MM.1S (cell line): ENCODE measurements at regions not wholly inside any gene's neighbourhood (a gene's known extent, or its start where the extent isn't known, plus 50 kb on each side); places are given as distances from the start of the nearest gene placed in this dataset.
"Not testable (repeated sequence)": the region's sequence is repeated elsewhere in the genome, so short reads cannot be mapped to it uniquely, and the experiment has no call there.

Source experiments
- DNase-seq: peaks from one replicate; pipeline ENCODE4 v3.0.0-alpha.2; 2015
- H2AFZ ChIP-seq: fragments of 300-600 bp; sonication (generic); 2 replicates; pipeline ENCODE4 v1.6.0; 2016; ENCODE audit warnings: antibody characterized with exemption, low read length
- H3F3A ChIP-seq: fragments of 300-600 bp; sonication (generic); 2 replicates; pipeline ENCODE4 v1.6.1; 2016; ENCODE audit warnings: mild to moderate bottlenecking, antibody characterized with exemption, low read length, moderate library complexity, mixed read lengths; ENCODE audit not compliant: insufficient read depth
- H3K27ac ChIP-seq: fragments of 300-600 bp; sonication (generic); 2 replicates; pipeline ENCODE4 v1.5.1; 2016; ENCODE audit warnings: mild to moderate bottlenecking, low read length
- H3K27me3 ChIP-seq: fragments of 300-600 bp; sonication (generic); replicated peaks from 2 replicates; pipeline ENCODE4 v1.6.0; 2016; ENCODE audit warnings: low read length; ENCODE audit not compliant: insufficient read depth
- H3K36me3 ChIP-seq: fragments of 300-600 bp; sonication (generic); replicated peaks from 2 replicates; pipeline ENCODE4 v1.6.1; 2016; ENCODE audit warnings: mild to moderate bottlenecking, low read length, mixed read lengths; ENCODE audit not compliant: insufficient read depth
- H3K4me1 ChIP-seq: fragments of 300-600 bp; sonication (generic); 2 replicates; pipeline ENCODE4 v1.6.1; 2016; ENCODE audit warnings: low read length, mixed read lengths
- H3K4me2 ChIP-seq: fragments of 300-600 bp; sonication (generic); 2 replicates; pipeline ENCODE4 v1.6.0; 2016; ENCODE audit warnings: low read depth, low read length
- H3K4me3 ChIP-seq: fragments of 300-600 bp; sonication (generic); 2 replicates; pipeline ENCODE4 v1.5.1; 2016; ENCODE audit warnings: low read length, mixed read lengths
- H3K79me2 ChIP-seq: fragments of 300-600 bp; sonication (generic); 2 replicates; pipeline ENCODE4 v1.6.1; 2016; ENCODE audit warnings: mixed run types, low read length, mixed read lengths
- H3K9ac ChIP-seq: fragments of 300-600 bp; sonication (generic); 2 replicates; pipeline ENCODE4 v1.6.1; 2016; ENCODE audit warnings: low read length, mixed read lengths
- H3K9me2 ChIP-seq: fragments of 300-600 bp; sonication (generic); replicated peaks from 2 replicates; pipeline ENCODE4 v1.6.1; 2016; ENCODE audit warnings: mild to moderate bottlenecking, low read length, mixed read lengths; ENCODE audit not compliant: insufficient read depth
- H3K9me3 ChIP-seq: fragments of 300-600 bp; sonication (generic); replicated peaks from 2 replicates; pipeline ENCODE4 v1.6.1; 2016; ENCODE audit warnings: mild to moderate bottlenecking, low read length, mixed read lengths; ENCODE audit not compliant: insufficient read depth
- H4K20me1 ChIP-seq: fragments of 300-600 bp; sonication (generic); 2 replicates; pipeline ENCODE4 v1.6.1; 2016; ENCODE audit warnings: mild to moderate bottlenecking, low read length, moderate library complexity, mixed read lengths; ENCODE audit not compliant: insufficient read depth
- CTCF ChIP-seq: fragments of 300-600 bp; sonication (generic); IDR thresholded peaks from 2 replicates; pipeline ENCODE4 v1.5.1; 2016; ENCODE audit warnings: antibody characterized with exemption, low read length, mixed read lengths
- EZH2 ChIP-seq: fragments of 300-600 bp; sonication (generic); optimal IDR thresholded peaks from 2 replicates; pipeline ENCODE3; 2017; ENCODE audit warnings: low read depth, mild to moderate bottlenecking, antibody characterized with exemption, low read length, mixed read lengths
- EZH2phosphoT487 ChIP-seq: fragments of 300-600 bp; sonication (generic); IDR thresholded peaks from 2 replicates; pipeline ENCODE4 v1.6.1; 2018; ENCODE audit warnings: antibody characterized with exemption, low read length

- H3K9me3 ChIP-seq = no peaks in the 10 kb centered on the region
- H3K4me1 ChIP-seq = no peaks in the 10 kb centered on the region
- no peaks in the 10 kb centered on the region for H3K79me2 ChIP-seq
- no peaks in the 10 kb centered on the region for H4K20me1 ChIP-seq
- no peak overlapping the region for H3K4me3 ChIP-seq
- no peaks in the 10 kb centered on the region for H3K36me3 ChIP-seq
- TF ChIP-seq CTCF = no peak
- TF ChIP-seq EZH2phosphoT487 = no peak
- TF ChIP-seq EZH2 = no peak
- no peak for DNase-seq
- no peak overlapping the region for H3K27ac ChIP-seq
- H3K9ac ChIP-seq = no peak overlapping the region
- H3F3A ChIP-seq = no peaks in the 10 kb centered on the region
- H3K27me3 ChIP-seq = no peaks in the 10 kb centered on the region
- no peak overlapping the region for H3K4me2 ChIP-seq
- H2AFZ ChIP-seq = no peak overlapping the region
- H3K9me2 ChIP-seq = no peaks in the 10 kb centered on the region
Observed at GRCh38 chr6:27163834-27164233, 83.7 kb upstream of the PRSS16 start.

GRCh38 chr6:27168108-27168507 lies 79.4 kb upstream of the PRSS16 start:
- Histone ChIP-seq H3K36me3 (no peaks in the 10 kb centered on the region), H3K9me3 (no peaks in the 10 kb centered on the region), H3K27me3 (no peaks in the 10 kb centered on the region), H3K9ac (no peak overlapping the region), H3K4me1 (no peaks in the 10 kb centered on the region), H3K79me2 (no peaks in the 10 kb centered on the region), H2AFZ (no peak overlapping the region), H3K4me2 (no peak overlapping the region), H3K9me2 (no peaks in the 10 kb centered on the region), H4K20me1 (no peaks in the 10 kb centered on the region), H3K27ac (no peak overlapping the region), H3K4me3 (no peak overlapping the region), H3F3A (no peaks in the 10 kb centered on the region)
- TF ChIP-seq EZH2 = no peak
- TF ChIP-seq EZH2phosphoT487 = no peak
- TF ChIP-seq CTCF = no peak
- DNase-seq = no peak

- Histone ChIP-seq H4K20me1 (no peaks in the 10 kb centered on the region), H3K36me3 (no peaks in the 10 kb centered on the region), H3K27ac (no peak overlapping the region), H3K9ac (no peak overlapping the region), H3K4me1 (no peaks in the 10 kb centered on the region), H3K27me3 (no peaks in the 10 kb centered on the region), H3K9me3 (no peaks in the 10 kb centered on the region), H3K4me3 (no peak overlapping the region), H3K4me2 (no peak overlapping the region), H2AFZ (no peak overlapping the region), H3K79me2 (no peaks in the 10 kb centered on the region), H3K9me2 (no peaks in the 10 kb centered on the region), H3F3A (no peaks in the 10 kb centered on the region)
- no peak for DNase-seq
- TF ChIP-seq EZH2 (no peak), EZH2phosphoT487 (no peak), CTCF (no peak)
Observed at GRCh38 chr6:27168586-27169443, 78.7 kb upstream of the PRSS16 start.

- not testable (repeated sequence) for H4K20me1 ChIP-seq
Observed at GRCh38 chr6:27172524-27173231, 74.8 kb upstream of the PRSS16 start.

GRCh38 chr6:27173232-27173601 lies 74.3 kb upstream of the PRSS16 start:
- H3K27ac ChIP-seq, H2AFZ ChIP-seq, H3K4me1 ChIP-seq, H3K4me2 ChIP-seq, H3K9me2 ChIP-seq, H3K9ac ChIP-seq, DNase-seq, H3K9me3 ChIP-seq, H3K79me2 ChIP-seq, H3K4me3 ChIP-seq, H4K20me1 ChIP-seq, H3K36me3 ChIP-seq, H3K27me3 ChIP-seq: not testable (repeated sequence)
- H3F3A ChIP-seq = peaks cover 11% of the 10 kb centered on the region

More at GRCh38 chr6:27172524-27173231, 74.8 kb upstream of the PRSS16 start:
- not testable (repeated sequence) for H3K4me3 ChIP-seq, H3K4me2 ChIP-seq, H3K27me3 ChIP-seq, H3K36me3 ChIP-seq, H3F3A ChIP-seq, DNase-seq, H3K9ac ChIP-seq, H3K9me3 ChIP-seq, H3K79me2 ChIP-seq, H3K27ac ChIP-seq, H3K4me1 ChIP-seq, H2AFZ ChIP-seq, H3K9me2 ChIP-seq
